Spleen (tissue), 7 donors: ENCODE measurements at regions not wholly inside any gene's neighbourhood (a gene's known extent, or its start where the extent isn't known, plus 50 kb on each side); places are given as distances from the start of the nearest gene placed in this dataset.

ENCODE experiments used
- POLR2A ChIP-seq, 3 donors: fragments of 450-650 bp; IDR thresholded peaks; one replicate each; pipeline ENCODE4 v1.5.1; 2017; ENCODE audit warnings: antibody characterized with exemption in 3 of 3, mild to moderate bottlenecking in 1 of 3
- POLR2AphosphoS5 ChIP-seq, 3 donors: sonication (generic); formaldehyde crosslinking; IDR thresholded peaks; one replicate each; pipeline ENCODE4 v1.5.1; 2017; ENCODE audit warnings: antibody characterized with exemption in 3 of 3
- TF ChIP-seq, protein P1 (sequence below), 11 experiments: fragments of 200-600 bp in 7 of 11; fragments of 450-650 bp in 4 of 11; sonication (generic) in 4 of 11; IDR thresholded peaks in 8 of 11; conservative IDR thresholded peaks in 3 of 11; 1 replicate in 7 of 11; 2 replicates in 4 of 11; pipeline versions ENCODE4 v1.4.0 to v1.8.0; 2016 to 2021; ENCODE audit warnings: antibody characterized with exemption in 11 of 11, inconsistent platforms in 4 of 11, mild to moderate bottlenecking in 1 of 11
- donor health status: DM: no; HTN: no; CAD: no; lungs with moderate emphysema.
- donor health status: DM: no; HTN: no; CAD: no.
- donor health status: DM: no; HTN: no; CAD: no.

DNA sequence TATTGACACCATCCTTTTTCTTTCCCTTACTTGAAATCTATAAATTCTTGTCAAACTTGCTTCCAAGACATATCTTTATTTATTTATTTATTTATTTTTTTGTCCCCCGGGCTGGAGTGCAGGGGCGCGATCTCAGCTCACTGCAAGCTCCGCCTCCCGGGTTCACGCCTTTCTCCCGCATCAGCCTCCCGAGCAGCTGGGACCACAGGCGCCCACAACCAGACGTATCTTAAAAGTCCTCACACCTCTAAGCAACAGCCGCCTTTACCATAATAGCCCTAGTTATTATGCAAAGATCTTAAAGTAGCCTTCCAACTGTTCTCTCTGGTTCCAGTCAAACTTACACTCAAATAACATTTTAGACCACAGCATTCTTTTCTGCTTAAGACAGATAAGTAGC is 657.0 kb upstream of the B3GAT1 start:
- TF ChIP-seq POLR2A (IDR thresholded peaks at IDR 0.05) = no peak
- TF ChIP-seq, protein P1, sequence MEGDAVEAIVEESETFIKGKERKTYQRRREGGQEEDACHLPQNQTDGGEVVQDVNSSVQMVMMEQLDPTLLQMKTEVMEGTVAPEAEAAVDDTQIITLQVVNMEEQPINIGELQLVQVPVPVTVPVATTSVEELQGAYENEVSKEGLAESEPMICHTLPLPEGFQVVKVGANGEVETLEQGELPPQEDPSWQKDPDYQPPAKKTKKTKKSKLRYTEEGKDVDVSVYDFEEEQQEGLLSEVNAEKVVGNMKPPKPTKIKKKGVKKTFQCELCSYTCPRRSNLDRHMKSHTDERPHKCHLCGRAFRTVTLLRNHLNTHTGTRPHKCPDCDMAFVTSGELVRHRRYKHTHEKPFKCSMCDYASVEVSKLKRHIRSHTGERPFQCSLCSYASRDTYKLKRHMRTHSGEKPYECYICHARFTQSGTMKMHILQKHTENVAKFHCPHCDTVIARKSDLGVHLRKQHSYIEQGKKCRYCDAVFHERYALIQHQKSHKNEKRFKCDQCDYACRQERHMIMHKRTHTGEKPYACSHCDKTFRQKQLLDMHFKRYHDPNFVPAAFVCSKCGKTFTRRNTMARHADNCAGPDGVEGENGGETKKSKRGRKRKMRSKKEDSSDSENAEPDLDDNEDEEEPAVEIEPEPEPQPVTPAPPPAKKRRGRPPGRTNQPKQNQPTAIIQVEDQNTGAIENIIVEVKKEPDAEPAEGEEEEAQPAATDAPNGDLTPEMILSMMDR (IDR thresholded peaks at IDR 0.05 in 8 of 11, conservative IDR thresholded peaks at IDR 0.05 in 3 of 11) = no peak
- TF ChIP-seq POLR2AphosphoS5 (IDR thresholded peaks at IDR 0.05) = no peak
